A673 (cell line): ENCODE measurements at regions not wholly inside any gene's neighbourhood (a gene's known extent, or its start where the extent isn't known, plus 50 kb on each side); places are given as distances from the start of the nearest gene placed in this dataset.

Source experiments
- BruUV-seq: library from RNA; stranded (reverse); fragments of 400-500 nt; replicated peaks from 2 replicates; lab custom pipeline; 2021; lab: Mats Ljungman, UMichigan
- CTCF ChIA-PET: fragments of 300-600 bp; sonication (Branson Sonifier 250); formaldehyde crosslinking; loops from one replicate; lab custom pipeline; 2022; ENCODE audit warnings: antibody characterized with exemption; lab: Charles Lee
- POLR2A ChIA-PET: fragments of 300-600 bp; sonication (Branson Sonifier 250); formaldehyde crosslinking; loops from one replicate; lab custom pipeline; 2022; ENCODE audit warnings: antibody characterized with exemption; ENCODE audit not compliant: low non-redundant PET; lab: Charles Lee
- DNase-seq: peaks from one replicate; pipeline ENCODE4 v3.0.0-alpha.2; 2015; ENCODE audit warnings: low spot score
- H3K27ac ChIP-seq: fragments of 200-600 bp; sonication (generic); 2 replicates; pipeline ENCODE4 v1.5.1; 2016; ENCODE audit warnings: mixed run types, low read depth, mild to moderate bottlenecking, mixed read lengths, antibody characterized with exemption, low read length; ENCODE audit not compliant: poor library complexity, severe bottlenecking
- H3K27me3 ChIP-seq: fragments of 200-600 bp; sonication (generic); replicated peaks from 2 replicates; pipeline ENCODE4 v1.6.1; 2017; ENCODE audit warnings: mixed run types, low read depth, mild to moderate bottlenecking, mixed read lengths, antibody characterized with exemption, low read length; ENCODE audit not compliant: insufficient read depth, poor library complexity
- H3K36me3 ChIP-seq: fragments of 200-600 bp; sonication (generic); 2 replicates; pipeline ENCODE4 v1.6.1; 2016; ENCODE audit warnings: mixed run types, mild to moderate bottlenecking, mixed read lengths, antibody characterized with exemption, low read length; ENCODE audit not compliant: insufficient read depth, poor library complexity, severe bottlenecking
- H3K4me1 ChIP-seq: fragments of 200-600 bp; sonication (generic); 2 replicates; pipeline ENCODE4 v1.6.1; 2017; ENCODE audit warnings: mixed run types, mild to moderate bottlenecking, mixed read lengths, antibody characterized with exemption, low read length; ENCODE audit not compliant: insufficient read depth, poor library complexity, severe bottlenecking
- H3K4me3 ChIP-seq: fragments of 200-600 bp; sonication (generic); 2 replicates; pipeline ENCODE4 v1.5.1; 2016; ENCODE audit warnings: low read depth, mixed run types, mild to moderate bottlenecking, mixed read lengths, low read length; ENCODE audit not compliant: poor library complexity, severe bottlenecking
- H3K9me3 ChIP-seq: fragments of 200-600 bp; sonication (generic); 2 replicates; pipeline ENCODE4 v1.6.1; 2016; ENCODE audit warnings: mixed run types, low read depth, mild to moderate bottlenecking, mixed read lengths, antibody characterized with exemption, low read length; ENCODE audit not compliant: poor library complexity, severe bottlenecking
- CTCF ChIP-seq: fragments of 300-800, 200-600 bp; sonication (generic); conservative IDR thresholded peaks from 2 replicates; pipeline ENCODE4 v1.5.1; 2017; ENCODE audit warnings: low read depth, mild to moderate bottlenecking, antibody characterized with exemption, low read length, moderate library complexity, mixed read lengths
- EZH2 ChIP-seq: fragments of 200-600 bp; sonication (generic); IDR thresholded peaks from 2 replicates; pipeline ENCODE4 v1.6.1; 2017; ENCODE audit warnings: borderline replicate concordance, low read depth, mild to moderate bottlenecking, mixed read lengths, antibody characterized with exemption, low read length; ENCODE audit not compliant: poor library complexity, severe bottlenecking
- intact Hi-C: fragments of 100-400 bp; cut with micrococcal nuclease; formaldehyde crosslinking; loops from one replicate; pipeline ENCODE4 v1.10.0; 2022; ENCODE audit not compliant: unreplicated experiment

- Histone ChIP-seq H3K4me1 (no peaks in the 10 kb centered on the region), H3K36me3 (no peaks in the 10 kb centered on the region), H3K27ac (no peak overlapping the region), H3K27me3 (no peaks in the 10 kb centered on the region), H3K4me3 (no peak overlapping the region), H3K9me3 (no peaks in the 10 kb centered on the region)
- no peak for TF ChIP-seq CTCF
- DNase-seq: no peak
- ChIA-PET CTCF (no interaction called here), POLR2A (no interaction called here)
- no TSS peak for BruUV-seq
- intact Hi-C loops: no loop called here
Measured at GRCh38 chr5:63286724-63287123, 675.5 kb downstream of the HTR1A start.

- H3K9me3 ChIP-seq: no peaks in the 10 kb centered on the region
- BruUV-seq: no TSS peak
- no peak for DNase-seq
- TF ChIP-seq EZH2 (no peak), CTCF (no peak)
- no peaks in the 10 kb centered on the region for H3K4me1 ChIP-seq
- ChIA-PET POLR2A (no interaction called here), CTCF (no interaction called here)
- intact Hi-C loops: no loop called here
- H3K27me3 ChIP-seq: no peaks in the 10 kb centered on the region
- no peaks in the 10 kb centered on the region for H3K36me3 ChIP-seq
- no peak overlapping the region for H3K4me3 ChIP-seq
- H3K27ac ChIP-seq: no peak overlapping the region
Measured at GRCh38 chr5:63263411-63263810, 684.8 kb downstream of the LRRC70 start.

DNA sequence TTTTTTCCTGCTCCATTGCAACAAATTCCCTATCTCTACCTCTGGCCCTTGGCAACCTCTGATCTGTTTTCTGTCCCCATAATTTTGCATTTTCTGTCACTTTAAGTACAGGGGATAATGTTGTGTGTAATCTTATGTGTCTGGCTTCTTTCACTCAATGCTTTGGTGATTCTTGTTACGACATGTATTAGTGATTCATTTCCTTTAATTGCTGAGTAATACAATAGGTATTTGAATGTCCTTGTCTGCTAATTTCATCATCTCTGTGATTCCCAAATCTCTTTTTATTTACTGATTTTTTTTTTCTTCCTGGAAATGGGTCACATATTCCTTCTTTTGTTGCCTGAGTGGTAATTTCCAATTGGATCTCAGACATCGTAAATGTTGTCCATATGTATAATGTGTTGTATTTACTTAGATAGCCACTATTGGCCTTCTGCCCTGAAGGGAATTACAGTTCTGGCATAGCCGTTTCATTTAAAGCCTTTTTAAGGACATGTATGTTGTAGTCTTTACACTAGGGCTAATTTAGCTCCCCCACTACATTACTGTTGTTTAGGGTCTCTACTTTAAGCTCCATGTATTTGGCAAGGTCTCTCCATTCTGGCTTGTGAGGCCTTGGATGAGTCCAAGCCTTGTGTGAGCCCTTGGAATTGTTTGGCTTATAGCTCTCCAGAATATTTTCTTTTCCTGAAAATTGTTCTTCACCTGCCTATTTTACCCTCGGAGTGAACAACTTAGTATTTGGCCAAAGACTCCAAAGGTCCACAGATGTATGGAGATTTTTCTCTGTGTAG lies 683.8 kb downstream of the LRRC70 start:
- no peak overlapping the region for H3K27ac ChIP-seq
- H3K27me3 ChIP-seq: no peaks in the 10 kb centered on the region
- no peak for TF ChIP-seq CTCF
- TF ChIP-seq EZH2: no peak
- ChIA-PET CTCF (no interaction called here), POLR2A (no interaction called here)
- H3K36me3 ChIP-seq: no peaks in the 10 kb centered on the region
- H3K4me3 ChIP-seq: no peak overlapping the region
- BruUV-seq: no TSS peak
- H3K4me1 ChIP-seq: no peaks in the 10 kb centered on the region
- peak; percentile 47 for DNase-seq
- intact Hi-C loops: no loop called here
- H3K9me3 ChIP-seq: no peaks in the 10 kb centered on the region
